ENCODE measurements at regions not wholly inside any gene's neighbourhood (a gene's known extent, or its start where the extent isn't known, plus 50 kb on each side); places are given as distances from the start of the nearest gene placed in this dataset.

GRCh38 chr16:65956100-65956499 is 410.4 kb upstream of the CDH5 start:
- DNase-seq (ENCODE audit: low read depth) = no peak

DNA sequence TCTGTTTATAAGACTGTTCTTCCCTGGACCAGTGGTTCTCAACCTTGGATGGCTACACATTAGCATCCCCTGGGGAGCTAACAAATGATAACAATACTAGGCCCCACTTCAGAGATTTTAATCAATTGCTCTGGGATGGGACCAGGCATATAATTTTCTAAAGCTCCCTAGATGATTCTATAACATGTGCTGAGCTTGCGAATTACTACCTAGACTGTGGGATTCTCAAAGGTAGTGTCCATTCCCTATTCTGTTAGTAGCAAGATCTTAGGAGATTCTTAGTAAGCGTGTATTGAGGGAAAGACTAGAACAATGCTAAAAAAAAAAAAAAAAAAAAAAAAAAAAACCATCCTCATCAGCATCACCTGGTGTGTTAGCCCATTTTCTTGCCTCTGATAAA is 412.0 kb upstream of the CDH5 start:
- no peak for DNase-seq (ENCODE audit: low read depth)

- DNase-seq (ENCODE audit: low read depth) = no peak
Measured at GRCh38 chr16:65950211-65950610, 416.3 kb upstream of the CDH5 start.

- DNase-seq (ENCODE audit: low read depth) = no peak
Measured at GRCh38 chr16:65948361-65948760, 418.1 kb upstream of the CDH5 start.

GRCh38 chr16:65947951-65948350 is 418.5 kb upstream of the CDH5 start:
- DNase-seq (ENCODE audit: low read depth) = no peak

GRCh38 chr16:65945493-65945892 is 421.0 kb upstream of the CDH5 start:
- DNase-seq (ENCODE audit: low read depth) = no peak

DNA sequence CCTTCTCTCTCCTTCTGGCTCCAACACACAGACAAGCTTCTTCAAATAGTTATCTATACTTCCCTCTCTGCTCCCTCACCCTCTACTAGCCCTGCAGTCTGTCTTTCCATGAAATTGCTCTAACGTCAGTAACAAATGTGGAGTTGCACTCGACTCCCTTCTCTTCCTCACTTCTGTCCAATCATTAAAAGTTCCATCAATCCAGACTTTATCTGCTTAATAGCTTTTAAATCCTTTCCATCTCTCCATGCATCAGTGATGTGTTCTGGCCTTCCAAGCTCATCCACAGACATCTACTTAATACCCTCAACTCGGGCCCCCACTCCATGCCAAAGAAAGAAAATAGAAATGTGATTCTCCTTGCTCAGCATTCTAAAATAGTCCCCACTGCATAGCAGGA is 422.1 kb upstream of the CDH5 start:
- no peak for DNase-seq (ENCODE audit: low read depth)

DNA sequence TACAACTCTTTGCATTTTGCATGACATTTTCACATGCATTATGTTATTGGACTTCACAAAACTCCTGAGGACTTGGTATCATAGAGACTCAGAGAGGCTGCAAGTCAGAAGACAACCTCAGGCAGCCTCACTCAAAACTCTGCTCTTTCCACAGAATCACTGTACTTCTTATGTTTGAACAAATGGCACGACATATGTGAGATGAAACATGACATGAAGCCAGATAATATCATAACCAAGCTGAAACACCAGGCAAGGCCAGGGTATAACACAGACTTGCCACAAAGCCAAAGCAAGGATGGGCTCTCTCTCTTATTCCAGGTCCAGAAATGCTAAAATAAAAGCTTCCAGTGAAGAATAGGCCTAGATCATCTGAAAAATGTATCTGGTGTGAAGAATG is 425.8 kb upstream of the CDH5 start:
- no peak for DNase-seq (ENCODE audit: low read depth)

GRCh38 chr16:65938083-65938482 is 428.4 kb upstream of the CDH5 start:
- no peak for DNase-seq (ENCODE audit: low read depth)

DNA sequence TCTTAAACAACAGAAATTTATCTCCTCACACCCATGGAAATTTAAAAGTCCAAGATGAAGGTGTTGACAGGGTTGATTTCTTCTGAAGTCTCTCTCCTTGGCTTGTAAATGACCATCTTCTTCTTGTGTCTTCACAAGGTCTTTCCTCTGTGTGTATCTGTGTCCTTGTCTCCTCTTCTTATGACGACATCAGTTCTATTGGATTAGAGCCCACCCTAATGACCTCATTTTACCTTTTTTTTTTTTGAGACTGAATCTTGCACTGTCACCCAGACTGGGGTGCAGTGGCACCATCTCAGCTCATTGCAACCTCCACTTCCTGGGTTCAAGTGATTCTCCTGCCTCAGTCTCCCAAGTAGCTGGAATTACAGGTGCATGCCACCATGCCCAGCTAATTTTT is 429.0 kb upstream of the CDH5 start:
- DNase-seq (ENCODE audit: low read depth) = no peak

GRCh38 chr16:65936096-65936495 is 430.4 kb upstream of the CDH5 start:
- no peak for DNase-seq (ENCODE audit: low read depth)

DNA sequence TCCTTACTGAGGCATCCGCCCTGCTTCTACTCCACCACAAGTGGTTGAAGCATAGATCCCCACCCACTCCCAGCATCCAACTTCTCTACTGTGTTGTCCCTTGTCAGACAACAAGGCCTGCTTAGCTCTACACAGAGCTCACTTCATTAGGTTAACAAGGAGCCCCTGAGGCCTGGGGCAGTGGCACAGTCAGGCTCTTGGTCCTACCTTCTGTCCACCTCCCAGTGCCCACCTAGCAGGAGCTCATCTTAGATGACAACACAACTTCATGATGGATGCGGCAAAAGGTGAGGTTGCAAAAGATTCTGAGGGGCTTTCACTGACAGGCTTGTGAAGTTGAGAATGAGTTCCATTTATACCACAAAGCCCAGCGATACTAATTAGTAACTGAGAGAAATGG is 432.0 kb upstream of the CDH5 start:
- DNase-seq (ENCODE audit: low read depth) = no peak

DNA sequence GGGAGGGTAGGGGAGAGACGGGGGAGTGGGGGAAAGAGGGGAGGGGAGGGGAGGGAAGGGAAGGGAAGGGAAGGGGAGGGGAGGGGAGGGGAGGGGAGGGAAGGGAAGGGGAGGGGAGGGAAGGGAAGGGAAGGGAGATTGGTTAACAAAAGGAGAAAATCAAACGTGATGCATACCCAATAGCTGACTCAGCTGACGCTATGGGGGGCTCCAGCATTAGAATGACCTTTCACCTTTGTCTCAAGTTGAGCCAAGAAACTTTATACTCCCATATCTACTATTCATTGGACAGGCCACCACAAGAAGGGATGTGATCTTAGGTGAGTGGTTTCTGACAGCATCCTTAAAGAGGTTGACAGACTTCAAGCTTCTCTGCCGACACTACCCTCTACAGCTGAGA is 432.8 kb upstream of the CDH5 start:
- no peak for DNase-seq (ENCODE audit: low read depth)

GRCh38 chr16:65932350-65933072 is 434.0 kb upstream of the CDH5 start:
- DNase-seq (ENCODE audit: low read depth) = no peak

DNA sequence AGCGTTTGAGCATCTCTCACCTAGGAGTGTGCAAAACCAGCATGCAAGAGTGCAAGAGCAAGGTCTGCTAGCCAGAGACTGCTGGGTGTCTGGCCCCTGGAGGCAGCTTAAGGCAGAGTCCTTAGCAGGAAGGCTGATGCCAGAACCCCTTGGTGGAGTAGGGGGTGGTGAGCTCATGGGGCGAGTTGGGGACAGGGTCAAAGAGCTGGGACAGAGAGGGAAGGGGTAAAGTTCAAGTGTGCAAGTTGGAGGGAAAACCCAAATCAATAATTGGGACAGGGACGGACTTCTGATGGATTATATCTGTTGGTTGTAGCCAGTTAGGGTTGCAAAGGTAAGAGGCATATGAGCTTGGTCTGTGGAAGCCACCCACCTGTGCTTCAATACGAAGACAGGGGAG is 443.6 kb upstream of the CDH5 start:
- DNase-seq (ENCODE audit: low read depth) = no peak

- no peak for DNase-seq (ENCODE audit: low read depth)
Measured at GRCh38 chr16:65919986-65920376, 446.5 kb upstream of the CDH5 start.

DNA sequence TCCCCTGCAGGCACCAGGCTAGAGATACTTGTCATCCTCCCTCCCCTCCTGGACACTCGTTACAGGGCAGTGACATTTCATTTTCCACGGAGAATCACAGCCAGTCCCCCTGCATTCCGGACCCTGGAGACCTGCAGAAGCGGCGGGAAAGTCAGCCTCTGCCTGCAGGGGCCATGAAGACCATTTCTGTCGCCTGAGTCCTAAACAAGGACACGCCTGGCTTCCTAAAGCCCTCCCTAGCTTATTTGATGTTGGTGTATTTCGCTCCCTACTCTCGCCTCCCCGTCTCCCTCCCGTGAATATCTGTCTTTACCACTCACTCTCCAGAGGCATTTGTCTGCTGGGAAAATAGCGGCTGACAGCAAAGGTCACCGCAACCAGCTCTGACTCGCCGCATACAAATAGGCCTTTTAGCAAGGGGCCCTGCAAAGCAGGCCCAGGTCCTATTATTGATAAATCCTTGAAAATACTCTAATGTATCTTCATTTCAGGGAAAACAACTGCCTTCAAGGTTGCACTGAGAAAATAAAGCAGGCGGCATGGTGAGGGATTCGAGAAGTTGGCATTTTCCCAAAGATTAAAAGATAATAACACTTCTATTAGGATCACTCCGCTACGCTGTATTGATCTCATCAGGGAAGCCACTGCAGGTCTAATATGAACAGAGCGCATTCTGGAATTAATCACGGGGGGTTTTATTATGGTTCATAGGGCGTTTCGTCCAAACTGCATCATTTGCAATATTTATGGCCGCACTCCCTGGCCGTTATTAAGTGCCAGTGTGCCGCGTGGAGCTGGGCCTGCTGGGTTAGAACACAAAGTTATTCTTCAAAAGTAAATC is 447.1 kb upstream of the CDH5 start:
- no peak for DNase-seq (ENCODE audit: low read depth)

DNA sequence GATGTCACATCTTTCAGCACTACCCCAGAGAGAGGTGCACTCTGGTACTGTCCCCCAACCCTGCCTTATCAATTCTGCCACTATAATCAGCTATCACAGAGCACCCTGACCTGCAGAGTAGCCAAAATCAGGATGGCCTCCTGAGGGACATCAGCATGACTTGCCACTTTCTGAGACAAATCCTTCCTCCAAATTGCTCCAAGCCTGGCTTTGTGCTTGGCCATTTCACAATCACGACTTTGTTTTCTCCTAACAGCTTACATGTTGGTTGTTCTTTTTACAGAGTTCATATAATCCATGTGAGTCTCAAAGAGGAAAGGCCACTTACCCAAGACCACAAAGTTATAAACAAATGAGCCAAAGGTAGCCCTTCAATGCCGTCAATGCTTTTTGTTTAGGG is 449.0 kb upstream of the CDH5 start:
- DNase-seq (ENCODE audit: low read depth) = no peak

DNA sequence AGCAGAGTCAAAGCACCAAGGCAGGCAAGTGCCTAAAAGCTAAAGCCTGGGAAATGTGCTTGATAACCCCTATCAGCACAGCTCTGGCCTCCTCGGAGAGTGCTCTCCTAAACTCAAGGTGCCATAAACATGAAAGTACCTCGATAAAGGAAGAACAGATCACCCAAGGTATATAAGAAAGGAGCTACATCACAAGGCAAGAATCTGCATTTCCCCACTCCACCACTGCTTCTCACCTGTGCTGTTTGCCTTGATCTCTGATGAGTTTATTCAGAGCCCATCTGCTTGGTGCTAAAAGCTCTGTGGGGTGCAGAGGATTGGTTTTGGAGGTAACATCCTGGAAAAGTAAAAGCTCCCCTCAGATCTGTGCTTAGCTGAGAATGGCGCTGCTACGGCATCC is 449.5 kb upstream of the CDH5 start:
- no peak for DNase-seq (ENCODE audit: low read depth)

DNA sequence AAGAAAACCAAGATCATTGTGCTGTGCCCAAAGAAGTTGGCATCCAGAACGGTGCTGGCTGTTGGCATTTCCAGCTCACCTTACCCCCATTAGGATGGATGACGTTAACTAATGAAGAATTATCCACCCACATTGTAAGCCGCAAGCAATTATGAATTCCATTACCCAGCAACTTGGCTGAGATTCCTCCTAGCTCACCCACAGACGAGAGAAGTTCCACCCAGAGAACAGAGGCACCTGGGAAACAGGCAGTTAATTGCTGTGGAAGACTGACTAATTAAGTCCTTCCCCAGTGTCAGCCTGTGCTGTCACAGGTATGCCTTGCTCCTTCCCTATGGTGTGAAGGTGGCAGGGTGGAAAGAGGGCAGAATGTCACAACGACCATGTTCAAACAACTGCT is 456.2 kb upstream of the CDH5 start:
- DNase-seq (ENCODE audit: low read depth) = no peak

GRCh38 chr16:65909310-65910050 is 457.0 kb upstream of the CDH5 start:
- DNase-seq (ENCODE audit: low read depth) = no peak

GRCh38 chr16:65908568-65908967 is 457.9 kb upstream of the CDH5 start:
- no peak for DNase-seq (ENCODE audit: low read depth)

- DNase-seq (ENCODE audit: low read depth) = no peak
Measured at GRCh38 chr16:65905331-65905730, 461.2 kb upstream of the CDH5 start.

All from HS-27A (cell line).